ENCODE measurements at regions not wholly inside any gene's neighbourhood (a gene's known extent, or its start where the extent isn't known, plus 50 kb on each side); places are given as distances from the start of the nearest gene placed in this dataset.
"Not testable (repeated sequence)": the region's sequence is repeated elsewhere in the genome, so short reads cannot be mapped to it uniquely, and the experiment has no call there.

- DNase-seq (ENCODE audit: low read depth) = no peak
Observed at GRCh38 chr18:38186491-38186890, 620.9 kb upstream of the CELF4 start.

DNA sequence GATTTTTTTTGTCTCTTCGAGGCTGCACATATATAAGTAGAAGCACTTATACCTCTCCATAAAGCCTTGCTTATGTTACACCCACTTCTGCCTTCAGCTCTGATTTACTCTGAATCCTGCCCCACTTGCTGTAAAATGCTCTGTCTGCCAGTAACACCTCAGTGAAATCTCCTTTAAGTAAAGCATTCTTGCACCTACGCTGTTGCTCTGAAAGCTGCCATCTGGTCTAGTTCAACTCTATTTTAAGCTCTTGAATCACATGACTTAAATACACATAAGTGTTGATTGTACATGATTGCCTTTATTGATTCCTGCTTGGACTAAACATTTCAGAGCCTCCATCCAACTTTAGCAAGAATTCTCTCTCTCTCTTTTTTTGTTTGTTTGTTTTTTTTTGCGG lies 609.0 kb upstream of the CELF4 start:
- no peak for DNase-seq (ENCODE audit: low read depth)

GRCh38 chr18:38174173-38174572 lies 608.6 kb upstream of the CELF4 start:
- DNase-seq (ENCODE audit: low read depth) = no peak

- no peak for DNase-seq (ENCODE audit: low read depth)
Observed at GRCh38 chr18:38170845-38171244, 605.2 kb upstream of the CELF4 start.

DNA sequence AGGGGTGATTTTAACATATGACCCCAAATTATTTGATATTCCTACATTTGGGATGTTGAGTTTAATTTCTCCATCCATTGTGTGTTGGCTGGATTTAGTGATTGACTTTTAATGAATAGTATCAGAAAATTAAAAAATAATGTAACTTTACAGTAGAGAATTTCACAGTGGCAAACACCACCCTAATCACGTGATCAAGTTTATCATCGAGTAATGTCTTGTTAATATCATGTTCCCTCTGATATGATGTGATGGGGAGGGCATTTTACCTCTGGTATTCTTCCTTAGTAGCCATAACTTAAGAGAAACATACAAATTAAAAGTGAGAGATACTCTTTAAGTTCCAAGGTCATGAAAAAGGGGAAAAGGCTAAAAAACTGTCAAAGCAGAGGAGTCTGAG lies 602.0 kb upstream of the CELF4 start:
- DNase-seq (ENCODE audit: low read depth) = no peak

DNA sequence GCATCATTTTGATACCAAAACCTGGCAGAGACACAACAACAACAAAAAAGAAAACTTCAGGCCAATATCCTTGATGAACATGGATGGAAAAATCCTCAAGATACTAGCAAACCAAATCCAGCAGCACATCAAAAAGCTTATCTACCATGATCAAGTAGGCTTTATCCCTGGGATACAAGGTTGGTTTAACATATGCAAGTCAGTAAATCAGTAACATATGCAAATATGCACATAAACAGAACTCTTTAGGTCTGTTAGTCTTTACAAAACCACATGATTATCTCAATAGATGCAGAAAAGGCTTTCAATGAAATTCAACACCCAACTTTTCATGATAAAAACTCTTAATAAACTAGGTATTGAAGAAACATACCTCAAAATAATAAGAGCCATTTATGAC lies 587.5 kb upstream of the CELF4 start:
- DNase-seq (ENCODE audit: low read depth) = not testable (repeated sequence)

DNA sequence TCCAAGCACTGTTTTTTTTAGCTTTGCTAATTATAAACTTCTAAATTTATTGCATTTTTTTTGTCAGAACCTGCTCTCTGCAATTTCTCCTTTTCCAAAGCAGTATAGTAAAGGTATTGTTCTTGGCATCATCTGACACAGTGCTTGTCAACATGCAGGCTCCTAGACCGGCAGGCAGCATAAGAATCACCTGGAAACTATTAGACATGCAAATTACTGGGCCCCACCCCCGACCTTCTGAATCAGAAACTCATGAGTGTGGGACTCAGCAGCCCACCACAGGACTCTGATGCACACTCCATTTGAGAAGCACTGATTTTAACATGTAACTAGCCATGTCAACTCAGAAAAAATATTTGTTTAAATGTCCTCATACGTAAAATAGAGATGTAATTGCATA lies 551.1 kb upstream of the CELF4 start:
- DNase-seq (ENCODE audit: low read depth) = no peak

DNA sequence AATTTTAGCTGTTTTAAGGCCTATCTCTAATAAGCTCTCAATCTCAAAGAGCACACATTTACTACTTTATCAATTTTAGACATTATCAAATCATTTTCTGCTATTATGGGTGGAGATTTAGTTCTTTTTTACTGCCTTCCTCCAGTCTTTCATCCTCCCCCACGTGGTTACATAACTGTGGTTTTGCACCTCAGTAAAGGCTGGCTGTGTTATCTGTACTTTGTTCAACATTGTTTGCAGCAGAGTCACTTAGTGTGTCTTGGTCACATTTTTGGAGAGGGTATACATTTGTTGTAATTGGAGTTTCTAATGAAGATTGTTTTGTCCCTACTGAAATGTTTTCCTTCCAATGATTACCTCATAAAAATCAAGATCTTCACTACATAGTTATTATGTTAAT lies 549.6 kb upstream of the CELF4 start:
- no peak for DNase-seq (ENCODE audit: low read depth)

DNA sequence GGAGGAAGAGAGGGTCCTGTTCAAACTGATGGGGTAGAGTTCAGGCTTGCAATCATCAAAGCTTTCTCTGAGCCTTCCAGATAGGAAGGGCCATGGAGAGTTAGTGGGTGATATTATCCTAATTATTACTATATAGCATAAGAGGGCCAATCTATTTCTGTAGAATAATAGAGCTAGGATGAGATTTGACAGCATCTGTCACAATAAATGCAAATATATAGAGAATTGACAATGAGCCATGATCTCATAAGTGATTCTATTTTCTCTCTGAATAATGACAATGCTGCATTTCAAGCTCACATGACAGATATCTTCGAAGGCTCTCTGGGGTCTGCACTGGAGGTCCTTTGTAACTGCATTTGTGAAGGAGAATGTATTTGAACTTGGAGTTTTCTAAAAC lies 521.9 kb upstream of the CELF4 start:
- DNase-seq (ENCODE audit: low read depth) = no peak

GRCh38 chr18:38081516-38081915 lies 515.9 kb upstream of the CELF4 start:
- DNase-seq (ENCODE audit: low read depth) = no peak

GRCh38 chr18:38077229-38077628 lies 511.6 kb upstream of the CELF4 start:
- DNase-seq (ENCODE audit: low read depth) = no peak

DNA sequence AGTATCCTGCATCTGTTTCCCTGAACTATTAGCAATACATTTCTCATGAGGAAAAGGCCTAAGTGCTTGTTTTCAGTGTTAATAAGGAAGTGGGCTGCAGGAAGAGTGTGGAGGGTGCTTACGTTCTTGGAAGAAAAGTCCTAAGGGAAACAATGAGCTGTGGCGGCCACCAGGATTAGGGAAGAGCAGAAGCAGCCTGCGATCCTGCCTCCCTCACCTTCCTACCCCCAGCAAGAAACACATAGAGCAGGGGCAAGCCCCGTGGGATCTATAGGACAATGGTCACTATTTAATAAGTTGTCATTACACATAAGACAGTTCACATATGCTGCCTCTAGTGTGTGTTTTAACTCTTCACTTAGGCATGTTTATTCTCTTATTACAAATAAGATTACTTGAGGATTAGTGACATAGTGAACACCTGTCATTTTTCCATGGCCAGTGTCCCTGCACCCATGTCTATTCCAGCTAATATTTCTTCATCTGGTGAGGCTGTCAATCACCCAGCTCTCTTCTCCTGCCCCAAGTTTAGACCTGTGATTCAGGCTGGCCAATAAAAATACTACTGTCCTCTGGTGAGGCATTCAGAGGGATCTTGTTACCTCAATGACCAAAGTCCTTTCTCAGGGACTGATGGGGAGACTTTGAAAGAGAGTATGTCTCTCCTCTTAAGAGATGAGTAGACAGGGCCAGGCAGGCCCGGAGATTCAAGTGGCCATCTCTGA lies 510.9 kb upstream of the CELF4 start:
- DNase-seq (ENCODE audit: low read depth) = no peak

GRCh38 chr18:38074298-38074876 lies 508.8 kb upstream of the CELF4 start:
- DNase-seq (ENCODE audit: low read depth) = no peak

GRCh38 chr18:38067821-38068220 lies 502.2 kb upstream of the CELF4 start:
- no peak for DNase-seq (ENCODE audit: low read depth)

DNA sequence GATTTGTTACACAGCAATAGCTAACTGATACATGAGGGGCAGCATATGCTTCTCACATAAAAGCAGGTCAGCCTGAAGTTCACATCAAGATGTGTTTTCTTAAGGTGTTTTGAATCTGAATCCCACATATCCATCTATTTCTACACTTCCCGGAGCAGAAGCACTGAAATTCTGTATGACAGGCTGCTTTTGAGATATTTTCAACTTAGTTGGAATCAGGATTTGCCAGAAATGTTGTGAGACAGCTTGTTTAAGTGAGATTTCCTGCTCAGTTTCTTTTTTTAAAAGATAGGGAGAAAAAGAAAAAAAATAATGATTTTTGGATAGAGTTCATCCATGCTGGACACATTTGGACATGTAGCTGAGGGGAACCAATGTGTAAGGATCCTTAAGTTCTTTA lies 501.5 kb upstream of the CELF4 start:
- no peak for DNase-seq (ENCODE audit: low read depth)

DNA sequence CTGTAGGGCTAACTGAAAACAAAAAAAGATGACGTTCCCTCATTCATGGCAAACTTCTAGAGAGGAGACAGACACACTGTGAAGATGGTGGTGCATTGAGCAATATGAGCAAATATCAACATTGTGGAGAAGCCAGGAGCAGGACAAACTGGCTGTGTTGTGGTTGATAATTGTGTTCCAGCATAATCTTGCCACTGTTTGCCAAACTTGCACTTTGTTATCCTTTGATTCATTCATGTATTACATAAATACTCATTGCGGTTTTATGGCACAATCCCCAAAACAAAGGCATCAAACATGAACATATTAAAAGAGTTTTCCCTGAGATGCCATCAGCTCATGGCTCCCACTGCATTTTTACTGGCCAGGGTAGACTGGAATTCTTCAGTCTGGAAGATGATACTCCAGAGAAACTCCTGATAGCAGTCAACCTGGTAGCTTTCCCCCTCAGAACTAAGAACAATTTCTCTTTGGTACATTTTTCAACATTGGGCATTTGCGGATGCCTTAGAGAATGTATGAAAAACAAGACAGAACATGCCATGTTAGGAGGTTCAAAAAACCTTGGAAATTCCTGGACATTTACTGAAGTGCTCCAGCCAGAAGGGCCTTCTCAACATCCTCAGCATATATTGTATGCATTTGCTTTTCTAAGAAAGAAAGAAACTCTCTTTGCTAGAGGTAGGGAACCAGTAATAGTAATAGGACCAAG lies 487.4 kb upstream of the CELF4 start:
- no peak for DNase-seq (ENCODE audit: low read depth)

- DNase-seq (ENCODE audit: low read depth) = no peak
Observed at GRCh38 chr18:38047820-38048219, 482.2 kb upstream of the CELF4 start.

GRCh38 chr18:38046651-38047050 lies 481.1 kb upstream of the CELF4 start:
- no peak for DNase-seq (ENCODE audit: low read depth)

- DNase-seq (ENCODE audit: low read depth) = no peak
Observed at GRCh38 chr18:38045845-38046244, 480.2 kb upstream of the CELF4 start.

GRCh38 chr18:38042211-38042890 lies 476.8 kb upstream of the CELF4 start:
- DNase-seq (ENCODE audit: low read depth) = no peak

DNA sequence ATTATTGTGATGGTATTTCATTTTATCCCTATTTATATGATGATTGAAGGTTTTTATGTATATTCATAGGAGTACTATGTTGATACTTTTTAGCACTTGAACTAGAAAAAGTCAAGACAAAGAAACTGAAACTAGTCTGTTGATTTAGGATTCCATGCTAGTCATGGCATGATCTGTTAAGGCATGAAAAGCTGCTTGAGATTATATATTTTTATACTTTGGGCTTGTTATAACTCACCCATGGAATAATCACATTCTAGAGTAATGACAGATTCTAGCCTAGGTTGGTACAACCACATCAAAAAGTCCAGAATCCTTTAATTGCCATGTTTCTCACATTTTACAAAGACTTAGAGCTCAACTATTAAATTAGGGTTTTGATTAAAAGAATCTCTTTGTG lies 472.6 kb upstream of the CELF4 start:
- DNase-seq (ENCODE audit: low read depth) = no peak

DNA sequence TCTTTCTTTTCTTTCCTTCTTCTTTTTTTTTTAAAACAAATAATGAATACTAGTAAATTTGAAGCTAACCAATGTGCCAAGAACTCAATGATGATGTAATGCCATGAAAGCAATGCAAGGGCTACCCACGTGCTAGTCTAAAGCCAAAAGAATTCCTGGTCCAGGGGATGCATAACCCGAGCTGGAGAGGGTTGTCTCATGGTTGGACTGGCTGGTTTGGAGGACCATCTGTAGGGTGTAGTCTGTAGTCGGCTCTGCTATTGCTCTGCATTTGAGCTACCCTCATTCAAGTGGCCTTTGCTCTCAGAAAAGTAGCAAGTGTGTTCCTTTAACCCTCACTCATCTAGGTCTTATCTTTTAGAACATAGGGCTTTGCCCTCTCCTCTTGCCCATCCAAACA lies 469.6 kb upstream of the CELF4 start:
- no peak for DNase-seq (ENCODE audit: low read depth)

GRCh38 chr18:38033282-38033681 lies 467.7 kb upstream of the CELF4 start:
- DNase-seq (ENCODE audit: low read depth) = no peak

Measured in RPMI7951 (cell line).